HCT116 (cell line): ENCODE measurements at regions not wholly inside any gene's neighbourhood (a gene's known extent, or its start where the extent isn't known, plus 50 kb on each side); places are given as distances from the start of the nearest gene placed in this dataset.

Experiments
- ATAC-seq: fragments of 200-7000 bp; cut with Tn5 transposase; 2 replicates; pipeline ENCODE4 v1.9.1; 2020; ENCODE audit warnings: mild to moderate bottlenecking, moderate library complexity
- BruUV-seq: library from RNA; stranded (reverse); fragments of 400-500 nt; replicated peaks from 2 replicates; lab custom pipeline; 2021; lab: Mats Ljungman, UMichigan
- CTCF ChIA-PET: fragments of 300-600 bp; sonication (Branson Sonifier 250); formaldehyde crosslinking; loops from one replicate; lab custom pipeline; 2021; ENCODE audit warnings: antibody characterized with exemption; lab: Charles Lee
- POLR2A ChIA-PET: fragments of 300-600, 350-600 bp; sonication (Branson Sonifier 250); formaldehyde crosslinking; loops from one replicate; lab custom pipeline; 2021; ENCODE audit warnings: antibody characterized with exemption; lab: Charles Lee
- RAD21 ChIA-PET, 2 experiments: fragments of 300-600 bp; sonication (Branson Sonifier 250); formaldehyde crosslinking; loops; one replicate each; lab custom pipeline; 2023; ENCODE audit warnings: low total read pairs in 2 of 2; ENCODE audit not compliant: uncharacterized antibody in 2 of 2, unreplicated experiment in 2 of 2, low non-redundant PET in 1 of 2; lab: Charles Lee
- DNase-seq: peaks from one replicate; pipeline ENCODE4 v3.0.0-alpha.2; 2010; ENCODE audit warnings: low read depth, low spot score
- H2AFZ ChIP-seq: fragments of 200-600 bp; shearing (Covaris generic), sonication (generic); 2 replicates; pipeline ENCODE4 v1.6.1; 2017; ENCODE audit warnings: low read depth, mixed run types, mixed read lengths, antibody characterized with exemption, low read length; ENCODE audit not compliant: poor library complexity, severe bottlenecking
- H3K27ac ChIP-seq: 2 replicates; pipeline ENCODE4 v1.5.1; 2012; ENCODE audit warnings: low read depth, low read length
- H3K27me3 ChIP-seq: fragments of 200-600 bp; sonication (generic); 2 replicates; pipeline ENCODE4 v1.6.1; 2016; ENCODE audit warnings: mixed run types, low read length, mixed read lengths; ENCODE audit not compliant: insufficient read depth
- H3K36me3 ChIP-seq, 2 experiments: fragments of 200-500 bp in 1 of 2; fragments of 200-600 bp in 1 of 2; sonication (Bioruptor generic) in 1 of 2; sonication (generic) in 1 of 2; 2 replicates each; pipeline versions ENCODE4 v1.5.1 to v1.6.1; 2014 to 2016; ENCODE audit warnings: low read length in 2 of 2, inconsistent platforms in 1 of 2, mixed read lengths in 1 of 2, mixed run types in 1 of 2; ENCODE audit not compliant: insufficient read depth in 2 of 2, control insufficient read depth in 1 of 2
- H3K4me1 ChIP-seq, 2 experiments: fragments of 200-600 bp in 1 of 2; sonication (generic) in 1 of 2; 2 replicates each; pipeline versions ENCODE4 v1.5.1 to v1.6.1; 2012 to 2017; ENCODE audit warnings: low read length in 2 of 2, inconsistent platforms in 1 of 2, mild to moderate bottlenecking in 1 of 2, mixed read lengths in 1 of 2, mixed run types in 1 of 2, moderate library complexity in 1 of 2; ENCODE audit not compliant: insufficient read depth in 2 of 2, control insufficient read depth in 1 of 2
- H3K4me2 ChIP-seq: fragments of 200-600 bp; sonication (generic); 2 replicates; pipeline ENCODE4 v1.6.1; 2017; ENCODE audit warnings: mixed run types, low read length, mixed read lengths
- H3K4me3 ChIP-seq, 2 experiments: fragments of 200-600 bp in 1 of 2; sonication (generic) in 1 of 2; replicated peaks in 1 of 2; 2 replicates each; pipeline ENCODE4 v1.5.1; 2011 to 2016; ENCODE audit warnings: low read length in 2 of 2, control low read depth in 1 of 2, low read depth in 1 of 2, mild to moderate bottlenecking in 1 of 2, mixed read lengths in 1 of 2, mixed run types in 1 of 2
- H3K79me2 ChIP-seq: fragments of 200-600 bp; sonication (generic); 2 replicates; pipeline ENCODE4 v1.6.1; 2017; ENCODE audit warnings: mild to moderate bottlenecking, mixed run types, low read length, moderate library complexity, mixed read lengths; ENCODE audit not compliant: insufficient read depth
- H3K9ac ChIP-seq: fragments of 200-600 bp; sonication (generic); 2 replicates; pipeline ENCODE4 v1.6.1; 2016; ENCODE audit warnings: low read length, mixed read lengths
- H3K9me2 ChIP-seq: fragments of 200-600 bp; sonication (generic), shearing (Covaris generic); 2 replicates; pipeline ENCODE4 v1.6.1; 2017; ENCODE audit warnings: mixed run types, mild to moderate bottlenecking, moderate library complexity; ENCODE audit not compliant: insufficient read depth
- H3K9me3 ChIP-seq, 2 experiments: fragments of 200-500 bp in 1 of 2; fragments of 200-600 bp in 1 of 2; sonication (Bioruptor generic) in 1 of 2; sonication (generic) in 1 of 2; 2 replicates each; pipeline ENCODE4 v1.6.1; 2014 to 2017; ENCODE audit warnings: low read length in 2 of 2, mixed read lengths in 2 of 2, inconsistent platforms in 1 of 2, low read depth in 1 of 2, mild to moderate bottlenecking in 1 of 2, mixed run types in 1 of 2, moderate library complexity in 1 of 2; ENCODE audit not compliant: control insufficient read depth in 1 of 2, insufficient read depth in 1 of 2
- H4K20me1 ChIP-seq: fragments of 200-600 bp; sonication (generic), shearing (Covaris generic); 2 replicates; pipeline ENCODE4 v1.6.1; 2017; ENCODE audit warnings: mixed run types, mild to moderate bottlenecking, moderate library complexity; ENCODE audit not compliant: insufficient read depth
- ATF3 ChIP-seq: IDR thresholded peaks from 2 replicates; pipeline ENCODE4 v1.6.1; 2012
- CBX3 ChIP-seq: IDR thresholded peaks from 2 replicates; pipeline ENCODE4 v1.6.1; 2012; ENCODE audit warnings: low read depth
- CEBPB ChIP-seq: IDR thresholded peaks from 2 replicates; pipeline ENCODE4 v1.6.1; 2012; ENCODE audit warnings: low read depth
- EGR1 ChIP-seq: IDR thresholded peaks from 2 replicates; pipeline ENCODE4 v1.6.1; 2012; ENCODE audit warnings: low read depth
- ELF1 ChIP-seq: IDR thresholded peaks from 2 replicates; pipeline ENCODE4 v1.6.1; 2012; ENCODE audit warnings: low read depth, borderline replicate concordance
- FOSL1 ChIP-seq: IDR thresholded peaks from 2 replicates; pipeline ENCODE4 v1.6.1; 2012; ENCODE audit warnings: low read depth
- JUND ChIP-seq: IDR thresholded peaks from 2 replicates; pipeline ENCODE4 v1.6.1; 2012
- POLR2A ChIP-seq: IDR thresholded peaks from 2 replicates; pipeline ENCODE4 v1.7.0; 2011; ENCODE audit warnings: borderline replicate concordance; ENCODE audit not compliant: insufficient read depth, insufficient read length; ENCODE audit errors: extremely low read depth
- SIN3A ChIP-seq: IDR thresholded peaks from 2 replicates; pipeline ENCODE4 v1.6.1; 2012; ENCODE audit warnings: low read depth
- SP1 ChIP-seq: IDR thresholded peaks from 2 replicates; pipeline ENCODE4 v1.6.1; 2012; ENCODE audit warnings: low read depth
- TCF7L2 ChIP-seq: IDR thresholded peaks from 2 replicates; pipeline ENCODE4 v1.7.0; 2011; ENCODE audit warnings: borderline replicate concordance, inconsistent platforms; ENCODE audit not compliant: insufficient read depth, insufficient read length; ENCODE audit errors: extremely low read depth
- ZFX ChIP-seq: fragments of 450-650 bp; IDR thresholded peaks from 2 replicates; pipeline ENCODE4 v1.6.1; 2017
- ZNF274 ChIP-seq: fragments of 200-500 bp; sonication (Bioruptor generic); IDR thresholded peaks from 2 replicates; pipeline ENCODE4 v1.6.1; 2014; ENCODE audit warnings: mild to moderate bottlenecking, low read depth, low read length, inconsistent platforms
- intact Hi-C: fragments of 100-400 bp; cut with micrococcal nuclease; formaldehyde crosslinking; loops from 2 replicates; pipeline ENCODE4 v1.10.0; 2022
- TF ChIP-seq, protein P1 (sequence below): IDR thresholded peaks from 2 replicates; pipeline ENCODE4 v1.6.1; 2011; ENCODE audit warnings: mild to moderate bottlenecking, low read length, moderate library complexity; ENCODE audit not compliant: insufficient replicate concordance; ENCODE audit errors: extremely low read depth
- TF ChIP-seq, protein P2 (sequence below), 3 experiments: fragments of 200-600 bp in 1 of 3; sonication (generic) in 1 of 3; IDR thresholded peaks in 2 of 3; conservative IDR thresholded peaks in 1 of 3; 2 replicates each; pipeline ENCODE4 v1.5.1; 2012 to 2017; ENCODE audit warnings: low read depth in 2 of 3, low read length in 2 of 3, antibody characterized with exemption in 1 of 3, borderline replicate concordance in 1 of 3, control low read depth in 1 of 3, mild to moderate bottlenecking in 1 of 3, mixed read lengths in 1 of 3, mixed run types in 1 of 3, moderate library complexity in 1 of 3; ENCODE audit not compliant: insufficient read depth in 1 of 3

DNA sequence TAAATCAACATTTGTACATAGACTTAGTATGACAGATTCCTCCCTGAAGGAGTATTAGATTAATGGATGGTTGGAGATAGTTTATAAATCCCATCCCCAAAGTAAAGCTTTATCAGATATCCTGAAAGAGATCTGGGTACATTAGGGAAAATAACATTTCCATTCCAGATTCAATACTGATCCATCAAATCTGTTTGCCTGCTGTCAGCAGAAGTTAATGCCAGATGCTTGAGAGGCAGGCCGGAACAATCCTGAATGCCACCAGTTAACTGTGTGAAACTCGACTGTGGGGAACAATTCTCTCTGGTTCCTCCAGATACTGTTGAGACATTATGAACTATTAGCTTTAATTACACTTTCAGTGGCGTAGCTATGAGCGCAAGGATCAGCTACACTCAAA, 1166.8 kb downstream of the MAT2B start:
- ChIA-PET CTCF (no interaction called here), RAD21 (no interaction called here), POLR2A (no interaction called here)
- H3K27me3 ChIP-seq, result no peaks in the 10 kb centered on the region
- no peak overlapping the region for H3K9ac ChIP-seq
- H3K79me2 ChIP-seq, result no peaks in the 10 kb centered on the region
- DNase-seq (no peak), ATAC-seq (no peak)
- H3K27ac ChIP-seq, result no peak overlapping the region
- BruUV-seq, result no TSS peak
- intact Hi-C loops, result no loop called here
- no peak for TF ChIP-seq ZFX
- TF ChIP-seq, protein P1, sequence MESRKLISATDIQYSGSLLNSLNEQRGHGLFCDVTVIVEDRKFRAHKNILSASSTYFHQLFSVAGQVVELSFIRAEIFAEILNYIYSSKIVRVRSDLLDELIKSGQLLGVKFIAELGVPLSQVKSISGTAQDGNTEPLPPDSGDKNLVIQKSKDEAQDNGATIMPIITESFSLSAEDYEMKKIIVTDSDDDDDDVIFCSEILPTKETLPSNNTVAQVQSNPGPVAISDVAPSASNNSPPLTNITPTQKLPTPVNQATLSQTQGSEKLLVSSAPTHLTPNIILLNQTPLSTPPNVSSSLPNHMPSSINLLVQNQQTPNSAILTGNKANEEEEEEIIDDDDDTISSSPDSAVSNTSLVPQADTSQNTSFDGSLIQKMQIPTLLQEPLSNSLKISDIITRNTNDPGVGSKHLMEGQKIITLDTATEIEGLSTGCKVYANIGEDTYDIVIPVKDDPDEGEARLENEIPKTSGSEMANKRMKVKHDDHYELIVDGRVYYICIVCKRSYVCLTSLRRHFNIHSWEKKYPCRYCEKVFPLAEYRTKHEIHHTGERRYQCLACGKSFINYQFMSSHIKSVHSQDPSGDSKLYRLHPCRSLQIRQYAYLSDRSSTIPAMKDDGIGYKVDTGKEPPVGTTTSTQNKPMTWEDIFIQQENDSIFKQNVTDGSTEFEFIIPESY, result no peak
- no peak for TF ChIP-seq JUND
- TF ChIP-seq CBX3, result no peak
- no peak for TF ChIP-seq EGR1
- TF ChIP-seq ATF3, result no peak
- TF ChIP-seq, protein P2, sequence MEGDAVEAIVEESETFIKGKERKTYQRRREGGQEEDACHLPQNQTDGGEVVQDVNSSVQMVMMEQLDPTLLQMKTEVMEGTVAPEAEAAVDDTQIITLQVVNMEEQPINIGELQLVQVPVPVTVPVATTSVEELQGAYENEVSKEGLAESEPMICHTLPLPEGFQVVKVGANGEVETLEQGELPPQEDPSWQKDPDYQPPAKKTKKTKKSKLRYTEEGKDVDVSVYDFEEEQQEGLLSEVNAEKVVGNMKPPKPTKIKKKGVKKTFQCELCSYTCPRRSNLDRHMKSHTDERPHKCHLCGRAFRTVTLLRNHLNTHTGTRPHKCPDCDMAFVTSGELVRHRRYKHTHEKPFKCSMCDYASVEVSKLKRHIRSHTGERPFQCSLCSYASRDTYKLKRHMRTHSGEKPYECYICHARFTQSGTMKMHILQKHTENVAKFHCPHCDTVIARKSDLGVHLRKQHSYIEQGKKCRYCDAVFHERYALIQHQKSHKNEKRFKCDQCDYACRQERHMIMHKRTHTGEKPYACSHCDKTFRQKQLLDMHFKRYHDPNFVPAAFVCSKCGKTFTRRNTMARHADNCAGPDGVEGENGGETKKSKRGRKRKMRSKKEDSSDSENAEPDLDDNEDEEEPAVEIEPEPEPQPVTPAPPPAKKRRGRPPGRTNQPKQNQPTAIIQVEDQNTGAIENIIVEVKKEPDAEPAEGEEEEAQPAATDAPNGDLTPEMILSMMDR (IDR thresholded peaks at IDR 0.05 in 2 of 3, conservative IDR thresholded peaks at IDR 0.05 in 1 of 3; ENCODE audit: borderline replicate concordance in 1 of 3, insufficient read depth in 1 of 3, low read depth in 2 of 3, low read length in 2 of 3), result no peak
- no peak for TF ChIP-seq ZNF274
- no peak for TF ChIP-seq ELF1
- TF ChIP-seq FOSL1, result no peak
- TF ChIP-seq CEBPB, result no peak
- no peak for TF ChIP-seq TCF7L2
- no peak for TF ChIP-seq POLR2A
- no peak for TF ChIP-seq SIN3A
- TF ChIP-seq SP1, result no peak
- H4K20me1 ChIP-seq, result no peaks in the 10 kb centered on the region
- peaks cover 0 to 5% of the 10 kb centered on the region in 2 experiments; a peak in 2 of 4 replicates for H3K9me3 ChIP-seq
- no peaks in the 10 kb centered on the region for H3K36me3 ChIP-seq
- H3K4me3 ChIP-seq, result no peak overlapping the region
- no peak overlapping the region for H2AFZ ChIP-seq
- no peak overlapping the region for H3K4me2 ChIP-seq
- no peaks in the 10 kb centered on the region for H3K4me1 ChIP-seq
- H3K9me2 ChIP-seq, result no peaks in the 10 kb centered on the region
